HepG2 (cell line): ENCODE measurements at regions not wholly inside any gene's neighbourhood (a gene's known extent, or its start where the extent isn't known, plus 50 kb on each side); places are given as distances from the start of the nearest gene placed in this dataset.
A peak's percentile ranks its signal among the peaks of the same experiment; 100 is the strongest.

ENCODE experiments used
- AKAP8 ChIP-seq: sonication (generic); formaldehyde crosslinking; IDR thresholded peaks from 2 replicates; pipeline ENCODE4 v1.5.1; 2020; ENCODE audit warnings: mild to moderate bottlenecking, missing genetic modification reagents
- ATRX ChIP-seq: sonication (generic); formaldehyde crosslinking; IDR thresholded peaks from 2 replicates; pipeline ENCODE4 v1.4.0; 2020; ENCODE audit warnings: missing genetic modification reagents, borderline replicate concordance
- POLR2AphosphoS5 ChIP-seq: IDR thresholded peaks from 2 replicates; pipeline ENCODE4 v1.6.1; 2012; ENCODE audit warnings: low read depth, low read length
- POLR2G ChIP-seq: fragments of 200-400 bp; formaldehyde crosslinking; IDR thresholded peaks from 2 replicates; pipeline ENCODE4 v1.6.1; 2018; ENCODE audit warnings: mild to moderate bottlenecking, low read depth, low read length, moderate library complexity
- SOX5 ChIP-seq: IDR thresholded peaks from 2 replicates; pipeline ENCODE4 v1.6.1; 2016; ENCODE audit warnings: borderline replicate concordance
- TARDBP ChIP-seq: sonication (generic); formaldehyde crosslinking; IDR thresholded peaks from 2 replicates; pipeline ENCODE4 v1.8.0; 2022; ENCODE audit warnings: mild to moderate bottlenecking, missing genetic modification reagents
- ZNF205 ChIP-seq: IDR thresholded peaks from 2 replicates; pipeline ENCODE4 v1.6.1; 2018; ENCODE audit warnings: missing biosample characterization, missing genetic modification reagents
- ZNF317 ChIP-seq: sonication (generic); formaldehyde crosslinking; IDR thresholded peaks from 2 replicates; pipeline ENCODE4 v1.5.0; 2020; ENCODE audit warnings: mild to moderate bottlenecking, missing genetic modification reagents
- TF ChIP-seq, protein P1 (sequence below): sonication (generic); formaldehyde crosslinking; IDR thresholded peaks from 2 replicates; pipeline ENCODE4 v1.4.0; 2020; ENCODE audit warnings: missing genetic modification reagents
- TF ChIP-seq, protein P2 (sequence below): sonication (generic); formaldehyde crosslinking; IDR thresholded peaks from 2 replicates; pipeline ENCODE4 v1.8.0; 2022; ENCODE audit warnings: missing genetic modification reagents, mild to moderate bottlenecking, moderate library complexity, borderline replicate concordance
- TF ChIP-seq, protein P3 (sequence below): sonication (generic); formaldehyde crosslinking; IDR thresholded peaks from 2 replicates; pipeline ENCODE4 v1.4.0; 2020; ENCODE audit warnings: missing genetic modification reagents, mild to moderate bottlenecking, borderline replicate concordance
- TF ChIP-seq, protein P4 (sequence below): sonication (generic); formaldehyde crosslinking; IDR thresholded peaks from 2 replicates; pipeline ENCODE4 v1.4.0; 2020; ENCODE audit warnings: low read depth, mild to moderate bottlenecking, missing genetic modification reagents
- TF ChIP-seq, protein P5 (sequence below): sonication (generic); formaldehyde crosslinking; conservative IDR thresholded peaks from 2 replicates; pipeline ENCODE4 v1.4.0; 2020; ENCODE audit warnings: mild to moderate bottlenecking, missing genetic modification reagents, moderate library complexity
- TF ChIP-seq, protein P6 (sequence below): fragments of 450-650 bp; IDR thresholded peaks from 2 replicates; pipeline ENCODE4 v1.6.1; 2017; ENCODE audit warnings: mild to moderate bottlenecking

DNA sequence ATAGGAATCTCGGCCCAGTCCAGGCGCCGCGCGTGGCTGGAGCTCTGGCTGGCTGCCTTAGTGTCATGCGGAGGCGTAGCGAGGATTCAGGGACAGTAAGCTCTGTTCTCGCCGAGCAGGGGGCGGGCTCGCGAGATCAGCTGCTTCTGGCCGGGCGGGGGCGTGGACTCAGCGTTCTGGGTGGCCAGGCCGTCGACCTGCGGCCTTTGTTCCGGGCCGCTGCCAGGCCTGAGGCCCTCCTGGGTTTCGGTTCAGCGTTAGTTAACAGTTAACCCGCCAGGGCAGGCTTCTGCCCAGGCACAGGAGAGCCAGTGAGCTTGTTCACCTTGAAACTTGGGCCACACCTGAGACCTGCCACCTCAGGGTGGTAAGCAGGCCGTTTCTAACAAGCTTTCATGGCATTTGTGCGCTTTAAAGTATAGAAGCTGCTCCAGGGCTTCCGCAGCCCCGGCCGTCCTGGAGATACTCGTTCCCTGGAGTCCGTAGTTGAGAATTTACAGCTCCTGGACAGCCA lies 332.2 kb upstream of the SGCG start (continued):
- TF ChIP-seq, protein P1, sequence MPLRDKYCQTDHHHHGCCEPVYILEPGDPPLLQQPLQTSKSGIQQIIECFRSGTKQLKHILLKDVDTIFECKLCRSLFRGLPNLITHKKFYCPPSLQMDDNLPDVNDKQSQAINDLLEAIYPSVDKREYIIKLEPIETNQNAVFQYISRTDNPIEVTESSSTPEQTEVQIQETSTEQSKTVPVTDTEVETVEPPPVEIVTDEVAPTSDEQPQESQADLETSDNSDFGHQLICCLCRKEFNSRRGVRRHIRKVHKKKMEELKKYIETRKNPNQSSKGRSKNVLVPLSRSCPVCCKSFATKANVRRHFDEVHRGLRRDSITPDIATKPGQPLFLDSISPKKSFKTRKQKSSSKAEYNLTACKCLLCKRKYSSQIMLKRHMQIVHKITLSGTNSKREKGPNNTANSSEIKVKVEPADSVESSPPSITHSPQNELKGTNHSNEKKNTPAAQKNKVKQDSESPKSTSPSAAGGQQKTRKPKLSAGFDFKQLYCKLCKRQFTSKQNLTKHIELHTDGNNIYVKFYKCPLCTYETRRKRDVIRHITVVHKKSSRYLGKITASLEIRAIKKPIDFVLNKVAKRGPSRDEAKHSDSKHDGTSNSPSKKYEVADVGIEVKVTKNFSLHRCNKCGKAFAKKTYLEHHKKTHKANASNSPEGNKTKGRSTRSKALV (CRISPR knock-in tag) = no peak
- TF ChIP-seq, protein P2, sequence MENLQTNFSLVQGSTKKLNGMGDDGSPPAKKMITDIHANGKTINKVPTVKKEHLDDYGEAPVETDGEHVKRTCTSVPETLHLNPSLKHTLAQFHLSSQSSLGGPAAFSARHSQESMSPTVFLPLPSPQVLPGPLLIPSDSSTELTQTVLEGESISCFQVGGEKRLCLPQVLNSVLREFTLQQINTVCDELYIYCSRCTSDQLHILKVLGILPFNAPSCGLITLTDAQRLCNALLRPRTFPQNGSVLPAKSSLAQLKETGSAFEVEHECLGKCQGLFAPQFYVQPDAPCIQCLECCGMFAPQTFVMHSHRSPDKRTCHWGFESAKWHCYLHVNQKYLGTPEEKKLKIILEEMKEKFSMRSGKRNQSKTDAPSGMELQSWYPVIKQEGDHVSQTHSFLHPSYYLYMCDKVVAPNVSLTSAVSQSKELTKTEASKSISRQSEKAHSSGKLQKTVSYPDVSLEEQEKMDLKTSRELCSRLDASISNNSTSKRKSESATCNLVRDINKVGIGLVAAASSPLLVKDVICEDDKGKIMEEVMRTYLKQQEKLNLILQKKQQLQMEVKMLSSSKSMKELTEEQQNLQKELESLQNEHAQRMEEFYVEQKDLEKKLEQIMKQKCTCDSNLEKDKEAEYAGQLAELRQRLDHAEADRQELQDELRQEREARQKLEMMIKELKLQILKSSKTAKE (CRISPR knock-in tag) = no peak
- no peak for TF ChIP-seq POLR2AphosphoS5
- TF ChIP-seq, protein P3, sequence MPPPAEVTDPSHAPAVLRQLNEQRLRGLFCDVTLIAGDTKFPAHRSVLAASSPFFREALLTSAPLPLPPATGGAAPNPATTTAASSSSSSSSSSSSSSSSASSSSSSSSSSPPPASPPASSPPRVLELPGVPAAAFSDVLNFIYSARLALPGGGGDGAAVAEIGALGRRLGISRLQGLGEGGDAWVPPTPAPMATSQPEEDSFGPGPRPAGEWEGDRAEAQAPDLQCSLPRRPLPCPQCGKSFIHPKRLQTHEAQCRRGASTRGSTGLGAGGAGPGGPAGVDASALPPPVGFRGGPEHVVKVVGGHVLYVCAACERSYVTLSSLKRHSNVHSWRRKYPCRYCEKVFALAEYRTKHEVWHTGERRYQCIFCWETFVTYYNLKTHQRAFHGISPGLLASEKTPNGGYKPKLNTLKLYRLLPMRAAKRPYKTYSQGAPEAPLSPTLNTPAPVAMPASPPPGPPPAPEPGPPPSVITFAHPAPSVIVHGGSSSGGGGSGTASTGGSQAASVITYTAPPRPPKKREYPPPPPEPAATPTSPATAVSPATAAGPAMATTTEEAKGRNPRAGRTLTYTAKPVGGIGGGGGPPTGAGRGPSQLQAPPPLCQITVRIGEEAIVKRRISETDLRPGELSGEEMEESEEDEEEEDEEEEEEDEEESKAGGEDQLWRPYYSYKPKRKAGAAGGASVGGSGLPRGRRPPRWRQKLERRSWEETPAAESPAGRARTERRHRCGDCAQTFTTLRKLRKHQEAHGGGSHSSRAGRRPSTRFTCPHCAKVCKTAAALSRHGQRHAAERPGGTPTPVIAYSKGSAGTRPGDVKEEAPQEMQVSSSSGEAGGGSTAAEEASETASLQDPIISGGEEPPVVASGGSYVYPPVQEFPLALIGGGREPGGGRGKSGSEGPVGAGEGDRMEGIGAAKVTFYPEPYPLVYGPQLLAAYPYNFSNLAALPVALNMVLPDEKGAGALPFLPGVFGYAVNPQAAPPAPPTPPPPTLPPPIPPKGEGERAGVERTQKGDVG (CRISPR knock-in tag) = 0 out of 2 replicates have a peak, but pooled peaks have one; percentile 37
- TF ChIP-seq SOX5 (CRISPR knock-in tag) = peak; percentile 58; the same call in 1 of the 2 replicates
- no peak for TF ChIP-seq ZNF205 (CRISPR knock-in tag)
- no peak for TF ChIP-seq ATRX
- TF ChIP-seq ZNF317 = no peak
- TF ChIP-seq POLR2G = peak; percentile 61
- TF ChIP-seq, protein P4, sequence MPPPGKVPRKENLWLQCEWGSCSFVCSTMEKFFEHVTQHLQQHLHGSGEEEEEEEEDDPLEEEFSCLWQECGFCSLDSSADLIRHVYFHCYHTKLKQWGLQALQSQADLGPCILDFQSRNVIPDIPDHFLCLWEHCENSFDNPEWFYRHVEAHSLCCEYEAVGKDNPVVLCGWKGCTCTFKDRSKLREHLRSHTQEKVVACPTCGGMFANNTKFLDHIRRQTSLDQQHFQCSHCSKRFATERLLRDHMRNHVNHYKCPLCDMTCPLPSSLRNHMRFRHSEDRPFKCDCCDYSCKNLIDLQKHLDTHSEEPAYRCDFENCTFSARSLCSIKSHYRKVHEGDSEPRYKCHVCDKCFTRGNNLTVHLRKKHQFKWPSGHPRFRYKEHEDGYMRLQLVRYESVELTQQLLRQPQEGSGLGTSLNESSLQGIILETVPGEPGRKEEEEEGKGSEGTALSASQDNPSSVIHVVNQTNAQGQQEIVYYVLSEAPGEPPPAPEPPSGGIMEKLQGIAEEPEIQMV (CRISPR knock-in tag) = no peak
- no peak for TF ChIP-seq TARDBP (CRISPR knock-in tag)
- TF ChIP-seq, protein P5, sequence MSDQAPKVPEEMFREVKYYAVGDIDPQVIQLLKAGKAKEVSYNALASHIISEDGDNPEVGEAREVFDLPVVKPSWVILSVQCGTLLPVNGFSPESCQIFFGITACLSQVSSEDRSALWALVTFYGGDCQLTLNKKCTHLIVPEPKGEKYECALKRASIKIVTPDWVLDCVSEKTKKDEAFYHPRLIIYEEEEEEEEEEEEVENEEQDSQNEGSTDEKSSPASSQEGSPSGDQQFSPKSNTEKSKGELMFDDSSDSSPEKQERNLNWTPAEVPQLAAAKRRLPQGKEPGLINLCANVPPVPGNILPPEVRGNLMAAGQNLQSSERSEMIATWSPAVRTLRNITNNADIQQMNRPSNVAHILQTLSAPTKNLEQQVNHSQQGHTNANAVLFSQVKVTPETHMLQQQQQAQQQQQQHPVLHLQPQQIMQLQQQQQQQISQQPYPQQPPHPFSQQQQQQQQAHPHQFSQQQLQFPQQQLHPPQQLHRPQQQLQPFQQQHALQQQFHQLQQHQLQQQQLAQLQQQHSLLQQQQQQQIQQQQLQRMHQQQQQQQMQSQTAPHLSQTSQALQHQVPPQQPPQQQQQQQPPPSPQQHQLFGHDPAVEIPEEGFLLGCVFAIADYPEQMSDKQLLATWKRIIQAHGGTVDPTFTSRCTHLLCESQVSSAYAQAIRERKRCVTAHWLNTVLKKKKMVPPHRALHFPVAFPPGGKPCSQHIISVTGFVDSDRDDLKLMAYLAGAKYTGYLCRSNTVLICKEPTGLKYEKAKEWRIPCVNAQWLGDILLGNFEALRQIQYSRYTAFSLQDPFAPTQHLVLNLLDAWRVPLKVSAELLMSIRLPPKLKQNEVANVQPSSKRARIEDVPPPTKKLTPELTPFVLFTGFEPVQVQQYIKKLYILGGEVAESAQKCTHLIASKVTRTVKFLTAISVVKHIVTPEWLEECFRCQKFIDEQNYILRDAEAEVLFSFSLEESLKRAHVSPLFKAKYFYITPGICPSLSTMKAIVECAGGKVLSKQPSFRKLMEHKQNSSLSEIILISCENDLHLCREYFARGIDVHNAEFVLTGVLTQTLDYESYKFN = peak; percentile 82
- TF ChIP-seq, protein P6, sequence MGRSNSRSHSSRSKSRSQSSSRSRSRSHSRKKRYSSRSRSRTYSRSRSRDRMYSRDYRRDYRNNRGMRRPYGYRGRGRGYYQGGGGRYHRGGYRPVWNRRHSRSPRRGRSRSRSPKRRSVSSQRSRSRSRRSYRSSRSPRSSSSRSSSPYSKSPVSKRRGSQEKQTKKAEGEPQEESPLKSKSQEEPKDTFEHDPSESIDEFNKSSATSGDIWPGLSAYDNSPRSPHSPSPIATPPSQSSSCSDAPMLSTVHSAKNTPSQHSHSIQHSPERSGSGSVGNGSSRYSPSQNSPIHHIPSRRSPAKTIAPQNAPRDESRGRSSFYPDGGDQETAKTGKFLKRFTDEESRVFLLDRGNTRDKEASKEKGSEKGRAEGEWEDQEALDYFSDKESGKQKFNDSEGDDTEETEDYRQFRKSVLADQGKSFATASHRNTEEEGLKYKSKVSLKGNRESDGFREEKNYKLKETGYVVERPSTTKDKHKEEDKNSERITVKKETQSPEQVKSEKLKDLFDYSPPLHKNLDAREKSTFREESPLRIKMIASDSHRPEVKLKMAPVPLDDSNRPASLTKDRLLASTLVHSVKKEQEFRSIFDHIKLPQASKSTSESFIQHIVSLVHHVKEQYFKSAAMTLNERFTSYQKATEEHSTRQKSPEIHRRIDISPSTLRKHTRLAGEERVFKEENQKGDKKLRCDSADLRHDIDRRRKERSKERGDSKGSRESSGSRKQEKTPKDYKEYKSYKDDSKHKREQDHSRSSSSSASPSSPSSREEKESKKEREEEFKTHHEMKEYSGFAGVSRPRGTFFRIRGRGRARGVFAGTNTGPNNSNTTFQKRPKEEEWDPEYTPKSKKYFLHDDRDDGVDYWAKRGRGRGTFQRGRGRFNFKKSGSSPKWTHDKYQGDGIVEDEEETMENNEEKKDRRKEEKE = no peak
- TF ChIP-seq AKAP8 (CRISPR knock-in tag) = no peak
